Pancreas (tissue), 10 donors: ENCODE measurements at regions not wholly inside any gene's neighbourhood (a gene's known extent, or its start where the extent isn't known, plus 50 kb on each side); places are given as distances from the start of the nearest gene placed in this dataset.

ENCODE experiments used
- ATAC-seq, 4 donors: fragments of 200-7000 bp; cut with Tn5 transposase; one replicate each; pipeline versions ENCODE4 v1.8.0 to v1.9.1; 2020; ENCODE audit warnings: mild to moderate bottlenecking in 4 of 4, moderate library complexity in 4 of 4
- DNase-seq, 6 donors: peaks; one replicate each; pipeline ENCODE4 v3.0.0-alpha.2; 2020
- FAIRE-seq: peaks from 2 replicates; lab custom pipeline; 2012; peaks lifted over from hg19 to GRCh38; lab: Jason Lieb, UNC
- H3K27ac ChIP-seq, 4 donors: fragments of 200-600 bp; sonication (generic); 1 replicate in 3 of 4; 2 replicates in 1 of 4; pipeline versions ENCODE4 v1.5.0 to v1.8.0; 2020
- H3K27me3 ChIP-seq, 4 donors: fragments of 200-600 bp; one replicate each; pipeline ENCODE4 v1.8.0; 2021
- H3K36me3 ChIP-seq, 3 donors: fragments of 200-600 bp; sonication (generic) in 1 of 3; one replicate each; pipeline versions ENCODE4 v1.5.0 to v1.8.0; 2020 to 2021
- H3K4me1 ChIP-seq, 3 donors: fragments of 200-600 bp; one replicate each; pipeline ENCODE4 v1.8.0; 2021
- H3K4me3 ChIP-seq, 4 donors: fragments of 200-600 bp; sonication (generic) in 2 of 4; one replicate each; pipeline versions ENCODE4 v1.5.0 to v1.8.0; 2020 to 2021
- H3K9me3 ChIP-seq, 4 donors: fragments of 200-600 bp; one replicate each; pipeline ENCODE4 v1.8.0; 2021
- WGBS, 2 donors: extraction: QIAGEN DNeasy Blood & Tissue Kit; methylation state at CpG; one replicate each; pipeline ENCODE4 v1.1.7; 2013; 5-methylcytosine and 5-hydroxymethylcytosine counted together
- intact Hi-C, 3 donors: fragments of 100-400 bp; cut with DNase I; formaldehyde crosslinking; loops; one replicate each; pipeline versions ENCODE4 v1.11.1 to v1.14.2; 2022
- TF ChIP-seq, protein P1 (sequence below), 4 donors: fragments of 200-600 bp; sonication (generic) in 3 of 4; IDR thresholded peaks; one replicate each; pipeline versions ENCODE4 v1.5.0 to v1.8.0; 2021; ENCODE audit warnings: antibody characterized with exemption in 4 of 4
- donor health status: healthy with polysubstance abuse.
- donor health status: DM: no; HTN: no; CAD: no; lungs with moderate emphysema.
- donor health status: DM: no; HTN: no; CAD: no.
- donor health status: control.
- donor health status: control.
- donor health status: Bipolar disorder and iron deficiency.
- donor health status: DM: yes; HTN: yes; CAD: no.
- donor health status: DM: no; HTN: no; CAD: no.
- donor health status: DM: no; HTN: no; CAD: no.
- donor health status: DM: yes; HTN: yes; CAD: no.

DNA sequence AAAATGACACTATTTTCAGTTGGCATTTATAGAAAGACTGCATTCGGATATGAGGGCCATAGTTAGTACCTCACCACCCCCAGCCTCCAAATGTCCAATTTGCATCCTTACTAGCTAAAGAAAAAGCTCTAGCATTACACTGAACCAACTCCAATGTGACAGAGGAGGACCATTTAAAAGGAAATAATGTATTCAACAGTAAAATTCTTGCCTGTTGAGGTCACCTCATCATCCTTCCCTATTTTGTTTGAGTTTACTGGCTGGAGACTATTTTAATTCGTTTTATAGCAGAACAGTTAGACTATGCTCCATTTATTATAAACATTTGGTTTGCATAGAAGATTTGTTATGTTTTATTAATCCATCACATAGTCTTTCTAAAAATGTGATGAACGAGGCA, 88.2 kb upstream of the PPARGC1A start:
- Histone ChIP-seq H3K27me3 (no peaks in the 10 kb centered on the region), H3K4me1 (no peaks in the 10 kb centered on the region), H3K4me3 (no peak overlapping the region), H3K9me3 (no peaks in the 10 kb centered on the region), H3K36me3 (no peaks in the 10 kb centered on the region), H3K27ac (no peak overlapping the region)
- intact Hi-C loops = no loop called here
- TF ChIP-seq, protein P1, sequence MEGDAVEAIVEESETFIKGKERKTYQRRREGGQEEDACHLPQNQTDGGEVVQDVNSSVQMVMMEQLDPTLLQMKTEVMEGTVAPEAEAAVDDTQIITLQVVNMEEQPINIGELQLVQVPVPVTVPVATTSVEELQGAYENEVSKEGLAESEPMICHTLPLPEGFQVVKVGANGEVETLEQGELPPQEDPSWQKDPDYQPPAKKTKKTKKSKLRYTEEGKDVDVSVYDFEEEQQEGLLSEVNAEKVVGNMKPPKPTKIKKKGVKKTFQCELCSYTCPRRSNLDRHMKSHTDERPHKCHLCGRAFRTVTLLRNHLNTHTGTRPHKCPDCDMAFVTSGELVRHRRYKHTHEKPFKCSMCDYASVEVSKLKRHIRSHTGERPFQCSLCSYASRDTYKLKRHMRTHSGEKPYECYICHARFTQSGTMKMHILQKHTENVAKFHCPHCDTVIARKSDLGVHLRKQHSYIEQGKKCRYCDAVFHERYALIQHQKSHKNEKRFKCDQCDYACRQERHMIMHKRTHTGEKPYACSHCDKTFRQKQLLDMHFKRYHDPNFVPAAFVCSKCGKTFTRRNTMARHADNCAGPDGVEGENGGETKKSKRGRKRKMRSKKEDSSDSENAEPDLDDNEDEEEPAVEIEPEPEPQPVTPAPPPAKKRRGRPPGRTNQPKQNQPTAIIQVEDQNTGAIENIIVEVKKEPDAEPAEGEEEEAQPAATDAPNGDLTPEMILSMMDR (IDR thresholded peaks at IDR 0.05) = no peak
- FAIRE-seq (no peak), ATAC-seq (no peak), DNase-seq (no peak)
- WGBS, 2 donors = 34 to 46% methylated on average over 3 of the region's 3 CpGs

DNA sequence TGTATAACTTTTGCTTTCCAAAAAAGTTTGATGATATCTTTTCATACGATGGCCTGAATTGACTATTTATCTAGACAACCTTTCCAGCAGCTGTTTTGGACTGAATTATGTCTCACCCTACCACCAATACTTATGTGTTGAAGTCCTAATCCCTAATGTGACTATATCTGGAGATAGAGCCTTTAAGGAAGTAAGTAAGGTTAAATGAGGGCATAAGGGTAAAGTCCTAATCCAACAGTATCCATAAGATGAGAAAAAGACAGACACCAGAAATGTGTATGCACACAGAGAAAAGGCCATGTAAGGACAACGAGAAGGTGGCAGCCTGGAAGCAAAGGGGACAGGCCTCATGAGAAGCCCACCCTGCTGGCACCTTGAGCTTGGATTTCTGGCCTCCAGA, 86.6 kb upstream of the PPARGC1A start:
- intact Hi-C loops = no loop called here
- no peaks in the 10 kb centered on the region for H3K27me3 ChIP-seq
- no peaks in the 10 kb centered on the region for H3K36me3 ChIP-seq
- H3K27ac ChIP-seq = no peak overlapping the region
- TF ChIP-seq, protein P1 (IDR thresholded peaks at IDR 0.05) = no peak
- ATAC-seq = no peak
- no peak overlapping the region for H3K4me3 ChIP-seq
- WGBS, 2 donors = 52 to 62% methylated on average over 2 of the region's 2 CpGs
- no peak for FAIRE-seq
- no peaks in the 10 kb centered on the region for H3K4me1 ChIP-seq
- H3K9me3 ChIP-seq = no peaks in the 10 kb centered on the region
- no peak for DNase-seq

- no peak for ATAC-seq
- no peaks in the 10 kb centered on the region for H3K4me1 ChIP-seq
- no peak overlapping the region for H3K4me3 ChIP-seq
- no peak overlapping the region for H3K27ac ChIP-seq
- no peaks in the 10 kb centered on the region for H3K36me3 ChIP-seq
- H3K9me3 ChIP-seq = no peaks in the 10 kb centered on the region
- DNase-seq = no peak
- TF ChIP-seq, protein P1 (IDR thresholded peaks at IDR 0.05) = no peak
- H3K27me3 ChIP-seq = no peaks in the 10 kb centered on the region
- 67 to 76% methylated on average over 1 of the region's 1 CpG for WGBS, 2 donors
- intact Hi-C loops = no loop called here
- no peak for FAIRE-seq
Measured at GRCh38 chr4:23973308-23973855, 83.5 kb upstream of the PPARGC1A start.

- Histone ChIP-seq H3K4me1 (no peaks in the 10 kb centered on the region), H3K4me3 (no peak overlapping the region), H3K36me3 (no peaks in the 10 kb centered on the region), H3K27me3 (no peaks in the 10 kb centered on the region), H3K27ac (no peak overlapping the region), H3K9me3 (no peaks in the 10 kb centered on the region)
- no peak for ATAC-seq
- intact Hi-C loops = no loop called here
- DNase-seq = no peak
- 33 to 36% methylated on average over 3 of the region's 3 CpGs for WGBS, 2 donors
- TF ChIP-seq, protein P1 (IDR thresholded peaks at IDR 0.05) = no peak
- no peak for FAIRE-seq
Measured at GRCh38 chr4:23972805-23973204, 83.0 kb upstream of the PPARGC1A start.

- TF ChIP-seq, protein P1 (IDR thresholded peaks at IDR 0.05) = no peak
- ATAC-seq = no peak
Measured at GRCh38 chr4:23972187-23972586, 82.3 kb upstream of the PPARGC1A start.

More at GRCh38 chr4:23972187-23972586, 82.3 kb upstream of the PPARGC1A start:
- 31 to 40% methylated on average over 2 of the region's 2 CpGs for WGBS, 2 donors
- H3K27me3 ChIP-seq = no peaks in the 10 kb centered on the region
- FAIRE-seq (no peak), DNase-seq (no peak)
- no peaks in the 10 kb centered on the region for H3K4me1 ChIP-seq
- H3K27ac ChIP-seq = no peak overlapping the region
- no peaks in the 10 kb centered on the region for H3K9me3 ChIP-seq
- H3K4me3 ChIP-seq = no peak overlapping the region
- no peaks in the 10 kb centered on the region for H3K36me3 ChIP-seq
- intact Hi-C loops = no loop called here
